Neural crest cell (in vitro differentiated cells): ENCODE measurements at regions not wholly inside any gene's neighbourhood (a gene's known extent, or its start where the extent isn't known, plus 50 kb on each side); places are given as distances from the start of the nearest gene placed in this dataset.

ENCODE experiments used
- DNase-seq: peaks from one replicate; pipeline ENCODE4 v3.0.0; 2021; ENCODE audit warnings: low read depth, mixed read lengths, low spot score
- H3K27ac Mint-ChIP-seq: one replicate; pipeline ENCODE4 v1.8.0; 2021; ENCODE audit warnings: mild to moderate bottlenecking, mixed read lengths; ENCODE audit not compliant: unreplicated experiment
- H3K27me3 Mint-ChIP-seq: 2 replicates; pipeline ENCODE4 v1.8.0; 2021; ENCODE audit warnings: low read depth, mild to moderate bottlenecking, mixed read lengths
- H3K36me3 Mint-ChIP-seq: 2 replicates; pipeline ENCODE4 v1.8.0; 2021; ENCODE audit warnings: low read depth, mild to moderate bottlenecking, mixed read lengths
- H3K4me1 Mint-ChIP-seq: 2 replicates; pipeline ENCODE4 v1.8.0; 2021; ENCODE audit warnings: mixed read lengths
- H3K4me3 Mint-ChIP-seq: one replicate; pipeline ENCODE4 v1.8.0; 2021; ENCODE audit warnings: mild to moderate bottlenecking, mixed read lengths
- H3K9me3 Mint-ChIP-seq: 2 replicates; pipeline ENCODE4 v1.8.0; 2021; ENCODE audit warnings: mixed read lengths
- TF ChIP-seq, protein P1 (sequence below): fragments of 200-600 bp; sonication (generic); conservative IDR thresholded peaks from 2 replicates; pipeline ENCODE4 v1.5.0; 2021; ENCODE audit warnings: antibody characterized with exemption, mild to moderate bottlenecking

GRCh38 chr9:80632041-80632440 is 1057.3 kb downstream of the TLE1 start:
- no peak overlapping the region for H3K4me3 Mint-ChIP-seq
- no peak for DNase-seq
- TF ChIP-seq, protein P1, sequence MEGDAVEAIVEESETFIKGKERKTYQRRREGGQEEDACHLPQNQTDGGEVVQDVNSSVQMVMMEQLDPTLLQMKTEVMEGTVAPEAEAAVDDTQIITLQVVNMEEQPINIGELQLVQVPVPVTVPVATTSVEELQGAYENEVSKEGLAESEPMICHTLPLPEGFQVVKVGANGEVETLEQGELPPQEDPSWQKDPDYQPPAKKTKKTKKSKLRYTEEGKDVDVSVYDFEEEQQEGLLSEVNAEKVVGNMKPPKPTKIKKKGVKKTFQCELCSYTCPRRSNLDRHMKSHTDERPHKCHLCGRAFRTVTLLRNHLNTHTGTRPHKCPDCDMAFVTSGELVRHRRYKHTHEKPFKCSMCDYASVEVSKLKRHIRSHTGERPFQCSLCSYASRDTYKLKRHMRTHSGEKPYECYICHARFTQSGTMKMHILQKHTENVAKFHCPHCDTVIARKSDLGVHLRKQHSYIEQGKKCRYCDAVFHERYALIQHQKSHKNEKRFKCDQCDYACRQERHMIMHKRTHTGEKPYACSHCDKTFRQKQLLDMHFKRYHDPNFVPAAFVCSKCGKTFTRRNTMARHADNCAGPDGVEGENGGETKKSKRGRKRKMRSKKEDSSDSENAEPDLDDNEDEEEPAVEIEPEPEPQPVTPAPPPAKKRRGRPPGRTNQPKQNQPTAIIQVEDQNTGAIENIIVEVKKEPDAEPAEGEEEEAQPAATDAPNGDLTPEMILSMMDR = no peak
- no peak overlapping the region for H3K27ac Mint-ChIP-seq
- H3K9me3 Mint-ChIP-seq = peaks cover 18% of the 10 kb centered on the region
- H3K27me3 Mint-ChIP-seq = no peaks in the 10 kb centered on the region
- no peaks in the 10 kb centered on the region for H3K4me1 Mint-ChIP-seq
- peaks cover 8% of the 10 kb centered on the region for H3K36me3 Mint-ChIP-seq

DNA sequence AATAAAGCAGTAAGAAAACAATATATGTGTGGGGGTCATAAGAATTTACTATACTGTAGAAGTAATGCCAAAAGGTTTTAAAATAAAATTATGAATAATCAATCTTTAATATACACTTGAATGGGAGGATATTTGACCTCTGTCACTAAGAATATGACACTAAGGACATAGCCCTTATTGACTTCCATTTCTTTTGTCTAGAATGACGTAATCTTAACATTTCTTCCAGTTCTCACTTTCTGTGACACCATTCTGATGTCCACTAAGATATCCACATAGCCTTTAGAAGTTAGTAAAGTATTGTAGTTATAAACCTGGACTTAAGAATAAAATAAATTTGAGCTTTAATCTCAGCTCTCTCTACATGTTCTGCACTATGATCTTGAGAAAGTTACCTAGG is 1050.7 kb downstream of the TLE4 start:
- Mint-ChIP-seq H3K4me1 (no peaks in the 10 kb centered on the region), H3K27me3 (no peaks in the 10 kb centered on the region), H3K4me3 (no peak overlapping the region), H3K27ac (no peak overlapping the region), H3K9me3 (peaks cover 15% of the 10 kb centered on the region), H3K36me3 (peaks cover 3% of the 10 kb centered on the region)
- TF ChIP-seq, protein P1 = no peak
- DNase-seq = no peak

GRCh38 chr9:80619356-80619755 is 1047.6 kb downstream of the TLE4 start:
- Mint-ChIP-seq H3K27me3 (no peaks in the 10 kb centered on the region), H3K9me3 (peaks cover 15% of the 10 kb centered on the region), H3K4me3 (no peak overlapping the region), H3K36me3 (peaks cover 3% of the 10 kb centered on the region), H3K27ac (no peak overlapping the region), H3K4me1 (no peaks in the 10 kb centered on the region)
- TF ChIP-seq, protein P1 = no peak
- DNase-seq = no peak

DNA sequence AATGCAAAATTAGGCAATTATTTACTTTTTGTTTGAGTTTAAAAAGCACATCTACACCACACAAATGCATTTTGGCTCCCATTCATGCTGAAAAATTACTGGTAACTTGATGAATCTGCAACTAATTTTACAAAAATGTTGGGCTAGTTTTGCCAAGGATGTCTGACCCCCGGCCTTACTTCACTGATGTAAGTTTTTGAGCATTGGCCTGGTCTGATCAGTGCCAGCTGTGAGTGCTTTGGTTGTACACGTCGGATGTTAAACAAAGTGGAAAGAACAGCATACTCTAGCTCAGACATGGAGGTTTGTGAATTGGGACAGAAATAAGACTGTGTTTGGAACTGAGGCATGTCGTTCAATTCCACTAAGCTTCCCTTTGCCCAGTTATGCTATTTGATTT is 1044.2 kb downstream of the TLE4 start:
- Mint-ChIP-seq H3K4me3 (no peak overlapping the region), H3K27ac (no peak overlapping the region), H3K27me3 (no peaks in the 10 kb centered on the region), H3K9me3 (peaks cover 8% of the 10 kb centered on the region), H3K4me1 (no peaks in the 10 kb centered on the region), H3K36me3 (no peaks in the 10 kb centered on the region)
- no peak for DNase-seq
- TF ChIP-seq, protein P1 = no peak

DNA sequence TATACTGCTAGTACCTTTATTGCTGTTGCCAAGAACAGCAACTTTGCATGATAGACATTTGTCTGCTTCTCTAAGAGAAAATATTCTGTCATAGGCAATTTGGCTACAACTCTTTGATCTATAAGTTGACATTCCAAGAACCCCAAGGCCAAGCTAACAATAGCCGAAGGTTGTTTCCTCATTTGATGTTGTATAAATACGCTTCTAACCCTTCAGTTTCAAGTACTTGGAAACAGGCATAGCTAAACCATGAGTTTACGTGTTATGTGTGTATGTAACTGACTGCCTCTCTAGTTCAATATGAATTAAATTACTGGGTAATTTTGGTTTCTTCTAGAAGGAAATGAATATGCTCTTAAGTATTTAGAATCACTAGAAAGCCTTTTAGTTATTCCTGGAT is 1034.0 kb downstream of the TLE4 start:
- no peak overlapping the region for H3K27ac Mint-ChIP-seq
- no peaks in the 10 kb centered on the region for H3K27me3 Mint-ChIP-seq
- H3K9me3 Mint-ChIP-seq = no peaks in the 10 kb centered on the region
- H3K4me1 Mint-ChIP-seq = peaks cover 5% of the 10 kb centered on the region
- DNase-seq = no peak
- H3K4me3 Mint-ChIP-seq = no peak overlapping the region
- H3K36me3 Mint-ChIP-seq = no peaks in the 10 kb centered on the region
- TF ChIP-seq, protein P1 = no peak

GRCh38 chr9:80605129-80605528 is 1033.4 kb downstream of the TLE4 start:
- Mint-ChIP-seq H3K27ac (peak overlapping the region; percentile 50), H3K4me3 (no peak overlapping the region), H3K27me3 (no peaks in the 10 kb centered on the region), H3K36me3 (no peaks in the 10 kb centered on the region), H3K4me1 (peaks cover 5% of the 10 kb centered on the region), H3K9me3 (no peaks in the 10 kb centered on the region)
- TF ChIP-seq, protein P1 = peak; percentile 65
- DNase-seq = no peak
